Osteoblast (primary cell): ENCODE measurements at regions not wholly inside any gene's neighbourhood (a gene's known extent, or its start where the extent isn't known, plus 50 kb on each side); places are given as distances from the start of the nearest gene placed in this dataset.

Experiments used
- DNase-seq: peaks from one replicate; pipeline ENCODE4 v3.0.0; 2011; ENCODE audit warnings: low spot score, mixed read lengths; ENCODE audit not compliant: insufficient read length; ENCODE audit errors: missing footprints
- H2AFZ ChIP-seq: 2 replicates; pipeline ENCODE4 v1.6.0; 2011; ENCODE audit warnings: mild to moderate bottlenecking, low read length
- H3K27ac ChIP-seq: 2 replicates; pipeline ENCODE4 v1.5.1; 2011; ENCODE audit warnings: mild to moderate bottlenecking, low read depth, low read length, moderate library complexity
- H3K27me3 ChIP-seq: 2 replicates; pipeline ENCODE4 v1.6.0; 2012; ENCODE audit warnings: mild to moderate bottlenecking, control low read depth, inconsistent platforms, low read length, moderate library complexity; ENCODE audit not compliant: insufficient read depth
- H3K36me3 ChIP-seq: 2 replicates; pipeline ENCODE4 v1.5.1; 2011; ENCODE audit warnings: mild to moderate bottlenecking, low read length, control low read depth, moderate library complexity; ENCODE audit not compliant: insufficient read depth
- H3K4me1 ChIP-seq: 2 replicates; pipeline ENCODE4 v1.5.1; 2011; ENCODE audit warnings: mild to moderate bottlenecking, low read length, control low read depth, moderate library complexity; ENCODE audit not compliant: insufficient read depth
- H3K4me2 ChIP-seq: 2 replicates; pipeline ENCODE4 v1.6.0; 2011; ENCODE audit warnings: mild to moderate bottlenecking, low read length; ENCODE audit not compliant: insufficient read depth
- H3K4me3 ChIP-seq: fragments of 200-600 bp; sonication (generic); 3 replicates; pipeline ENCODE4 v1.5.1; 2012; ENCODE audit warnings: mild to moderate bottlenecking, low read length, inconsistent platforms; ENCODE audit not compliant: insufficient read depth
- H3K79me2 ChIP-seq: 2 replicates; pipeline ENCODE4 v1.6.0; 2012; ENCODE audit warnings: mild to moderate bottlenecking, low read length, control low read depth, inconsistent platforms; ENCODE audit not compliant: insufficient read depth
- H3K9me3 ChIP-seq: 2 replicates; pipeline ENCODE4 v1.5.1; 2011; ENCODE audit warnings: low read depth, low read length, control low read depth
- H4K20me1 ChIP-seq: 2 replicates; pipeline ENCODE4 v1.6.0; 2012; ENCODE audit warnings: mild to moderate bottlenecking, low read length, control low read depth; ENCODE audit not compliant: insufficient read depth
- CTCF ChIP-seq: IDR thresholded peaks from 2 replicates; pipeline ENCODE4 v1.5.1; 2011; ENCODE audit warnings: mild to moderate bottlenecking, low read depth, low read length, moderate library complexity; ENCODE audit errors: extremely low read depth

DNA sequence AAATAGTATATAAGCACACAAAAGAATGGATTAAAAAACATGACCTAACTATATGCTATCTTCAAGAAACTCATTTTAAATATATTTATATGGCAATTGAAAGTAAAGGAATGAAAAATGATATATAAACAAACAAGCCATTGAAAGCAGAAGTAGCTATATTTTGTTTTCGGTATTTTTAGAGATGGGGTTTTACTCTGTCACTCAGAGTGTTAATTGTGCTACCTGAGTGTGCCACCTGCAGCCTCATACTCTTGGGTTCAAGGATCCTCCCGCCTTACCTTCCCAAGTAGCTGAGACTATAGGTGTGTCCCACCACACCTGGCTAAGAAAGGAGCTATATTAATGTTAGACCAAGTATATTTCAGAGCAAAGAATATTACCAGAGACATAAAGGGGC, 624.1 kb downstream of the BUD13 start:
- Histone ChIP-seq H2AFZ (no peak overlapping the region), H3K27me3 (no peaks in the 10 kb centered on the region), H3K9me3 (no peaks in the 10 kb centered on the region), H3K4me3 (no peak overlapping the region), H3K79me2 (no peaks in the 10 kb centered on the region), H4K20me1 (no peaks in the 10 kb centered on the region), H3K27ac (no peak overlapping the region), H3K36me3 (no peaks in the 10 kb centered on the region), H3K4me2 (no peak overlapping the region), H3K4me1 (no peaks in the 10 kb centered on the region)
- no peak for TF ChIP-seq CTCF
- DNase-seq = no peak

DNA sequence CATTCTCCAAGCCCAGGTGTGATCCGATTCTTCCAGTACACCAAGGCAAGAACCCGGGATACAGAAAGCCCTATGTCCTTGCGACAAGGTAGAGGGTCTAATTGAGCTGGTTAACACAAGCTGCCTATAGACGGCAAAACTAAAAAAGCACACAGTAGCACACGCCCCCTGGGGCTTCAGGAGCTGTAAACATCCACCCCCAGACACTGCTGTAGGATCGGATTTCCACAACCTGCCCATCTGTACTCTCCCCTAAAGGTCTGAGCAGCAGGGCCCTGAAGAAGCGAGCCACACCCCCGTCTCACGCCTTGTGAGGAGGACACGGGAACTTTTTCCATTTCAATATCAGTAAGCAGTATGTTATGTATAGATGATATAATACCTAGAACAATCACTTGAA, 624.7 kb downstream of the BUD13 start:
- Histone ChIP-seq H3K27ac (no peak overlapping the region), H3K9me3 (no peaks in the 10 kb centered on the region), H3K4me3 (no peak overlapping the region), H4K20me1 (no peaks in the 10 kb centered on the region), H3K4me1 (no peaks in the 10 kb centered on the region), H3K27me3 (no peaks in the 10 kb centered on the region), H3K36me3 (no peaks in the 10 kb centered on the region), H3K4me2 (no peak overlapping the region), H3K79me2 (no peaks in the 10 kb centered on the region), H2AFZ (no peak overlapping the region)
- no peak for TF ChIP-seq CTCF
- no peak for DNase-seq

- no peaks in the 10 kb centered on the region for H3K79me2 ChIP-seq
- DNase-seq = no peak
- H3K4me3 ChIP-seq = no peak overlapping the region
- H3K27ac ChIP-seq = no peak overlapping the region
- TF ChIP-seq CTCF = no peak
- no peaks in the 10 kb centered on the region for H4K20me1 ChIP-seq
- H2AFZ ChIP-seq = no peak overlapping the region
- no peak overlapping the region for H3K4me2 ChIP-seq
- no peaks in the 10 kb centered on the region for H3K9me3 ChIP-seq
- H3K27me3 ChIP-seq = no peaks in the 10 kb centered on the region
- H3K36me3 ChIP-seq = no peaks in the 10 kb centered on the region
- H3K4me1 ChIP-seq = no peaks in the 10 kb centered on the region
These were observed 627.5 kb downstream of the BUD13 start for GRCh38 chr11:116145187-116145865.

DNA sequence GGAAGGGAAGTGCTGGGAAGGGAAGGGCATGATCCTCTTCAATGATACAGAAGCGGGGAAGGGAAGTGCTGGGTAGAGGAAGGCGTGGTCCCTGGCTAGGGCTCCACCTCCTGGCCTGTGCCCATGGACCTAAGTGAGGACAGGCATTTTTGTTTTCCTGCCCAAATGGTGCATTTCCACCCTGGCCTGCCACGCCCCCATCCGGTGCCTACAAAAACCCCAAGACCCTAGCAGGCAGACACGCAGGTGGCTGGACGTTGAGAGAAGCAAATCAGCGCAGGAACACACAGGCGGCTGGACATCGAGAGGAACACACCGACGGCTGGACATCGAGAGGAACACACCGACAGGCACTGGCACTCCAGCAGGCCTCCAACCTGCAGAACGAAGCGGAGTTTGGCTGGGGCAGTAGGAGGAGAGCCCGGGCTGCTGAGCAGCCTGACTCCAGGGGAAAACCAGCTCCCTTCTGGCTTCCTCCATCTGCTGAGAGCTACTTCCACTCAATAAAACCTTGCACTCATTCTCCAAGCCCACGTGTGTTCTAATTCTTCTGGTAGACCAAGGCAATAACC, 628.3 kb downstream of the BUD13 start:
- Histone ChIP-seq H3K27me3 (no peaks in the 10 kb centered on the region), H3K79me2 (no peaks in the 10 kb centered on the region), H3K4me2 (no peak overlapping the region), H3K36me3 (no peaks in the 10 kb centered on the region), H3K4me3 (no peak overlapping the region), H2AFZ (no peak overlapping the region), H3K9me3 (no peaks in the 10 kb centered on the region), H4K20me1 (no peaks in the 10 kb centered on the region), H3K27ac (no peak overlapping the region), H3K4me1 (no peaks in the 10 kb centered on the region)
- no peak for TF ChIP-seq CTCF
- no peak for DNase-seq
